ENCODE measurements at regions not wholly inside any gene's neighbourhood (a gene's known extent, or its start where the extent isn't known, plus 50 kb on each side); places are given as distances from the start of the nearest gene placed in this dataset.

DNA sequence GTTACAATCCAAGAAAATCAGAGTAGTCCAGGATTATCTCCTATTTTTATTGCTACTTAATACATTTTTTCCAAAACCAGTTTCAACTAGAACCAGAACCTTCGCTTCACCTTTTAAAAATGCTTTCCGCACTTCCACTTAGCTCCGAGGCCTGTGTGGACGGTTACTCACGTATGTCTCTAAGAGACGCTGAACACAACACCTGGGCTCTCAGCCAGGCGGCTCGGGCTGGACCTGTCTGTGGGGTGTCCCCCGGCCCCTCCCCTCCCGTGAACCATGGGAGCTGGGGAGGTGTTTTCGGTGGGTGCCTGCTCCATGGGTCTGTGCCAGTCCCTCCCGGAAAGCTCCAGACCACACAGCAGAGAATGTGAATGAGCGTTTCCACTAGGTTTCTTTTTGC is 223.8 kb downstream of the GLI2 start:
- no peak for DNase-seq

GRCh38 chr2:120960770-120961366 is 225.2 kb downstream of the GLI2 start:
- DNase-seq: no peak

GRCh38 chr2:120961396-120961795 is 225.7 kb downstream of the GLI2 start:
- DNase-seq: no peak

DNA sequence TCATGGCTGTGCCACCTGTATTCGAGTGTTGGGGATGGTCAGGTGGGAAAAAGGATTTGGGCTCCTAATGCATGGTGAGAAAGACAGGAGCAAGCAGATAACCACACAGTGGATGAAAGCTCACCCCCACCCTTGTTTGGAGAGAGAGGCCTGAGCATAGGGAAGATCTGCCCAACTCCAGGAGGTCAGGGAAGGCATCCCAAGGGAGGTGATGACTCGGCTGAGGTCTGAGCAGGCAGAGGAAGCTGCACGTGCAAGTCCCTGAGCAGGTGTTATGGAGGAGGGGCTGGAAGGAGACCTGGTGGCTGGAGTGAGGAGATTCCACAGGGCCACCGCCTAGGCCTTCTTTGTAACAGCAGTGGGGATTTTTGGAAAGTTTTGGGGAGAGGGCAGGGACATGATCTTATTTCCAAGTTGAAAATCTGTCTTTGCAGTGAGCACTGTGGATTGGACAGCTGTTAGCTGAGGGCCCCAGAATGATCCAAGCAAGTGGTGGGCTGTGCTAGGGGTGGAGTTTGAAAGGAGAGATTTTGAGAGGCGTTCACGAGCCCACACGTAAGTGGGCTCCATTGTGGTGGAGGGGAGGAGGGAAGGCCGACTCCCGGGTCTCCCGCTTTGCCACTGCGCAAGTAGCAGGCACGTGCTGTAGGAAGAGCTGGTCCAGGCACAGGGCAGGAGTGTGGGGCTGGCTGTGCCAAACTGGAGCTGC is 228.5 kb downstream of the GLI2 start:
- DNase-seq: no peak

- no peak for DNase-seq
These were observed 229.2 kb downstream of the GLI2 start for GRCh38 chr2:120964819-120965218.

DNA sequence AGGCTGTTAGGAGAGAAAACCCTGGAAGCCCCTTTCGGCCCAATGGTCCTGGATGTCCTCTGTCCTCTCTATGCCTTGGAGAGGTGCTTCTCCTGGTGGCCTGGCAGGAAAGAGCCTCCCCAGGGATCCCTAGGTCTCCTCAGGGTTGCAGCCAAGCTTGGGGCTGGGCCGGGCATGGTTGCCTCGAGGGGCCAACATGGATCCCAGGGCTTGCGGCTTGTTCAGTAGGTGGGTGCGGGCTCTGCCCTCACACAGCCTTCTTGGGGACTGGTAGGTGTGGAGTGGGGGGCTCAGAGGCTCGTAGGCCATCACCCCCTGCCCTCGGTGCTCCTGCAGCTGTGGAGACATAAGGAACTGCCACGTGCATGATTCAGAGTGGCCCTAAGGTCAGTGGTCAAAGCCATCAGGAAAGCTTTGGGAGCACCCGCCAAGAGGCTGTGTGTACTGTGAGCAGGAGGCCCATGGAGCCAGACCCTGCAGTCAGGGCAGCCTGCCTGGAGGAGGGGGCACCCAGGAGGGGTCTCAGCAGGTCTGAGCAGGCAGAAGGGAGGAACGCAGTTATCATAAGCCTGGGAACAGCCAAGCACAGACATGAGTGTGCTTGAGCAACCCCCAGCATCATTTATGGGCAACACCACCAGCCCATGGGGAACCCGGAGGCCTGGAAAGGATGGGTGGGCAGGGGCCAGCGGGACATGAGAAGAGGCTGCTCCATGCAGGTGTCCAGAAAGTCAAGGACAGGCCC is 231.0 kb downstream of the GLI2 start:
- no peak for DNase-seq

DNA sequence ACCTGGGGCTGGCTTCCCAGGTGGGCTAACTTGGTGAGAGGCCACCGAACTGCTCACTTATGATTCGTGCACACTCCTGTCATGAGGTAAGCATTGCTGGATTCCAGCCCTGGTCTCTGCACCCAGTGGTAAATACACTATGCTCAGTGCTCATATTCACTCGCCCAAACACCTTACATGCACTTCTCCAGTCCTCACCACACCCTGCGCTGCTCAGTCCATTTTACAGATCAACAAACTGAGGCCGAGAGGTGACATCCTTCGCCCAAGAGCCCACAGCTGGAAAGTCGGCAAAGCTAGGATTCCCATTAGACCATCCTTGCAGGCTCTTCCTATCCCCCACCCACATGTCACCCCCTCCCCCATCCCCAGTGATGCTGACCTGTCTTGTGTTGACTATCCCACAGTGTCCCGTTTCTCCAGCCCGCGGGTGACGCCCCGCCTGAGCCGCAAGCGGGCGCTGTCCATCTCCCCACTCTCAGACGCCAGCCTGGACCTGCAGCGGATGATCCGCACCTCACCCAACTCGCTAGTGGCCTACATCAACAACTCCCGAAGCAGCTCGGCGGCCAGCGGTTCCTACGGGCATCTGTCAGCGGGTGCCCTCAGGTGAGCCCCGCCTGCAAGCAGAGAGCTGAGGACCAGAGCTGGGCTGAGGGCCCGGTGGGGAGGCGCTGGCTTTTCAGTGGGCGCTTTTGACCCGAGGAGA is 232.8 kb downstream of the GLI2 start:
- no peak for DNase-seq

DNA sequence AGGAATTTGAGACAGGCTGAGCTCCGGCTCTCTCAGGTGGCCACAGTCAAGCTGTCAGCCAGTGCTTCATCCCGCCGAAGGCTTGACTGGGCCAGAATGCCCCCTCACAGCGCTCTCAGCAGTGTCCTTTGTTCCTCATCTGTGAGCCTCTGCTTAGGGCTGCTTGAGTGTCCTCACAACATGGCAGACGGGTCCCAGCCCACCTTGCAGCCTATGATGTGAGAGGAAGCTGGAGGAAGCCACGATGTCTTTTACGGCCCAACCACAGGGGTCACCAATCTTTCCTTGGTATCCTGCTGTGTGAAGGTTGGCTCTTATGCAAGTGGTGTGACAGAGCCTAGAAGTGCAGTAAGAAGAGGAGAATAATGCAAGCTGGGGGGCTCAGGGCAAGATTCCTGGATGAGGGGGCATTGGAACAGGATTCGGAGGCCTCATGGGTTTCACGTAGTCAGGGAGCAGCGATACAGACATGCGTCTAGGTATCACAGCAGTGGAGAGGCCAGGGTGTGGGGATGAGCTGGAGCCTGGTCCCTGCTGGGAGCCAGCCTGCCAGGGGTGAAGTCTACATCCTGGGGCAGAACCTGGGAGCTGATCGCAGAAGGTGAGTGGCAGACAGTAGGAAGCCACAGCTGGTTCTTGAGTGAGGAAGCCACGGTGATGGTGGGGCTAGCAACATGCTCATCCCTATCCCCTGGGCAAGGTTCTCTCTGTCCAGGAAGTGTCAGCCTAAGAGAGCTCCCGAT is 234.1 kb downstream of the GLI2 start:
- no peak for DNase-seq

GRCh38 chr2:120971866-120972265 is 236.2 kb downstream of the GLI2 start:
- DNase-seq: no peak

- DNase-seq: no peak
These were observed 236.6 kb downstream of the GLI2 start for GRCh38 chr2:120972286-120972685.

DNA sequence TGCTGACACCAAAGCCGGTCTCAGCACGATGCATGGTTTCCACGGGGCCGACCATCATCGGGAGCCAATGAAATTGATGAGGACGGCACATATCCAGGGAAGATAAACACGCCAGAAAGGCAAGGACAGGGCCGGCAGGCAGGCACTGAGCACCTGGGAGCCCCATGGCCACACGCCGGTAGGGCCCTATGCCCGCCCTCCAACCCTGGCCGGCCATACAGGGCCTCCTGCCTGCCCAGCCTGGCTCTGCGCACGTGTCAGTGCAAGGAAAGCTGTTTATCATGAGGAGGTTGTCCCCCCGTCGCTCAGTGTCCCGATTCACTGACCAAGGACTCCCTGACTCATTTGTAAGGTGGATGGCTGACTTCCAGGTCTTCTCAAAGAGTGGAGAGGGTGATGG is 237.5 kb downstream of the GLI2 start:
- no peak for DNase-seq

GRCh38 chr2:120974950-120975349 is 239.3 kb downstream of the GLI2 start:
- DNase-seq: no peak

- no peak for DNase-seq
These were observed 241.0 kb downstream of the GLI2 start for GRCh38 chr2:120976501-120977307.

DNA sequence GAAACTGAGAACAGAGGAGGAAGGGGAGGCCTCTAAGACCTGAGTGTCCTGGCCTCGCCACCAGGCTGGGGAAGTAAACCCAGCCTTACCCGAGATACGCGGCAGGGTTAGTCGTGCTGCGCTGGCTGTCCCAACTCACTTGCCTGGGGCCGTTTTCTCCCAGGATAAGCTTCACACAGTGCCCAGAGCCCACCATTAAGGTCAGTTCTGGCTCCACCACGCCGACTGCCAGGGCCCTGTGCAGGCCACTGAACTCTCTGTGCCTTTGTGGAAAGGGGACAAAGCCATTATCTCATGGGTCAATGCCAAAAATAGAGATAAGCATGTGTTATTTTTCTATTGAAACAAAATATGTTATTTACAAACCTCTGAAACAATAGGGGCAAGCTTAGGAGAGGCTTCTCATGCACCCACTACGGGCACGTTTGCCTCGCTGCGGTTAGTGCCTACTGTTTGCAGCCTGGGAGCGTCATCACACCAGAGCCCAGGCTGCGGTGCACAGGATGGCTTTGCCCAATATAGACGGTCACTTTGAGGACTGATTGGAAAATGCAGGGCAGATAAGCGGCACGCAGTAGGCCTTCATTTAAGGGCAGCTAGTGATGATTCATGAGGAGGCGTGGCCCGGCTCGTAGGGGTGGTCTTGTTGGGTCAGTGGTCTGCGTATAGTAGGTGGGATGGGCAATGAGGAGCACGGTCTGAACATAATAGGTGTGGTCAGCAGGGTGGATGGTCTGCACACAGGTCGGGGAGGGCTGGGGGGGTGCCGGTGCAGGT is 242.1 kb downstream of the GLI2 start:
- no peak for DNase-seq

DNA sequence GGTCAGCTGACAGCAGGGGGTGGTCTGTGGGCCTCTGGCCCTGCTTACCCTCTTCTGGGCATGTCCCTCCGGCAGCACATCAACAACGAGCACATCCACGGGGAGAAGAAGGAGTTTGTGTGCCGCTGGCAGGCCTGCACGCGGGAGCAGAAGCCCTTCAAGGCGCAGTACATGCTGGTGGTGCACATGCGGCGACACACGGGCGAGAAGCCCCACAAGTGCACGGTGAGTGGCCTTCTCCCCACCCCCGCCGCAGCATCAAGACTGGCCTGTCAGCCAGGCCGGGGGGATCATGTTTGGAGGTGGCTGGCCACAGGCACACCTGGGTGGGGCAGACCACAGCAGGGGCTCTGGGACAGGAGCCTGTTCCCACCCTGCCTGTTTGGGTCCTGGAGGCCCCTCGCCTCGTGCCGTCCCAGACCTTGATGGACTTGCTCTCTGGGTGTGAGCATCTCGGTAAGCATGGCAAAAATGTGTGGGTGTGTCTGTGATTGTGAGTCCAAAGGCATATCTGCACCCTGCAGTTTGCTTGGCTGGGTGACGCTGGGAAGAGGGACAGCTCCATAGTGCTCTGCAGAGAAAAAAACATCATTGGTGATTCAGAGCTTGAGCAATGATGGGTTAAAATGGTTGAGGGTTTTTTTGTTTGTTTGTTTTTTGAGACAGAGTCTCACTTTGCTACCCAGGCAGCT is 242.8 kb downstream of the GLI2 start:
- DNase-seq: no peak

DNA sequence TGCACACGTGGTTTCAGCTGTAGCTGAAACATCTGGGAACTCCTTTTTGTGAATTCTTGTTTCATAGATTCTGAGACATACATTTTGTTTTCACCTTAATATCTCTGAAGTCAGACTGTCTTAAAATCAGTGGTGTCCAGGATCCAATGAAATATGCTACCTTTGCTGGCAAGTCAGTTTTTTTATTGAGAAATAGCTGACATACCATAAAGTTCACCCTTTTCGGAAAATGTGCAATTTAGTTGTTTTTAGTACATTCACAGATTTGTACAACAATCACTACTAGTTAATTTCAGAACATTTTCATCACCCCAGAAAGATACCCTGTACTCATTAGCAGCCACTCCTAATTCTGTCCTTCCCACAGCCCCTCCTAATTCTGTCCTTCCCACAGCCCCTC is 243.7 kb downstream of the GLI2 start:
- no peak for DNase-seq

GRCh38 chr2:120979921-120980320 is 244.3 kb downstream of the GLI2 start:
- no peak for DNase-seq

DNA sequence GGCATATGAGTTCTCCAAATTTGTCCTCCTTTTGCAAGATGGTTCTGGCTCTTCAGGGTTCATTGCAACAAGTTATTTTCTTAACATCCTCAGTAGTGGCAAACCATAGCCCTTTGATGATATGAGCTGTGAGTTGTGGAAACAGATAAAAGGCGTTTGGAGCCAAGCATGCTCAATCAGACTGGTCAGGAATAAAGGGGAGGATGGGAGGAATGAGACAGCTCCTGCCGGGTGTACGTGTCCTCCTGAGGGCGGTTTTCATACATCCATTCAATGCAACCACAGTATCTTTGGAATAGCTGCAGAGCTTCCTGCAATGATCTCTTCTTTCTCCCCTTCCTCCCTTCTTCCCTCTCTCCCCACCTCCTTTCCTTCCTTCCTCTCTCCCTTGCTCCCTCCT is 245.8 kb downstream of the GLI2 start:
- no peak for DNase-seq

- no peak for DNase-seq
These were observed 246.9 kb downstream of the GLI2 start for GRCh38 chr2:120982598-120982997.

GRCh38 chr2:120983344-120983743 is 247.7 kb downstream of the GLI2 start:
- DNase-seq: peak; percentile 39

DNA sequence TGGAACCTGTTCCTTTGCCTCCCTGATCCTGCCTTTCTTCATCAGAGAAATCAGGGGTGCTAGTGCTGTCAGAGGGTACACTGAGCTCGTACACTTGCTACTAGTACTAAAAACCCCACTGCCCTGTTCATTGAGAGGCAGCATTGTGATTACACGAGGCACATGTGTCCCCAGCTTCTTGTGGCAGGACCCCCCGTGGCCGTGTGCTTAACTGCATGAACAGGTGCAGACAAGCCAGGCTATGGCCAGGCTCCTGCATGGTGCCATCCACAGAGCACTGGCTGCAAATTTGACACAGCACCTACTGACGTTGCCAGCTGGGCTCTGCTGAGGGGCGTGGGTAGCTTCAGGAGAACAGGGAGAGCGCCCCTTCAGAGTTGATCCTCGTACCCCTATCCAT is 248.4 kb downstream of the GLI2 start:
- no peak for DNase-seq

Measured in NCI-H1694 (cell line).